Muscle layer of colon (tissue), 2 donors: ENCODE measurements at regions not wholly inside any gene's neighbourhood (a gene's known extent, or its start where the extent isn't known, plus 50 kb on each side); places are given as distances from the start of the nearest gene placed in this dataset.

Experiments
- H3K27ac ChIP-seq: one replicate; pipeline ENCODE4 v1.7.0; 2013; ENCODE audit warnings: low read depth, mild to moderate bottlenecking, low read length, moderate library complexity
- H3K27me3 ChIP-seq, 2 donors: one replicate each; pipeline ENCODE4 v1.7.0; 2013; ENCODE audit warnings: low read length in 2 of 2, mild to moderate bottlenecking in 2 of 2; ENCODE audit not compliant: insufficient read depth in 2 of 2, control insufficient read depth in 1 of 2
- H3K36me3 ChIP-seq: one replicate; pipeline ENCODE4 v1.7.0; 2013; ENCODE audit warnings: mild to moderate bottlenecking, low read length; ENCODE audit not compliant: insufficient read depth
- H3K4me1 ChIP-seq: one replicate; pipeline ENCODE4 v1.7.0; 2013; ENCODE audit warnings: mild to moderate bottlenecking, low read length; ENCODE audit not compliant: insufficient read depth
- H3K4me3 ChIP-seq, 2 donors: one replicate each; pipeline ENCODE4 v1.7.0; 2013; ENCODE audit warnings: low read length in 2 of 2, low read depth in 1 of 2, mild to moderate bottlenecking in 1 of 2, moderate library complexity in 1 of 2
- H3K9ac ChIP-seq: one replicate; pipeline ENCODE4 v1.7.0; 2013; ENCODE audit warnings: low read length
- H3K9me3 ChIP-seq: one replicate; pipeline ENCODE4 v1.7.0; 2013; ENCODE audit warnings: mild to moderate bottlenecking, low read length
- donor health status: abdominal sarcoma.
- donor health status: Adenocarcinoma of cecum.

DNA sequence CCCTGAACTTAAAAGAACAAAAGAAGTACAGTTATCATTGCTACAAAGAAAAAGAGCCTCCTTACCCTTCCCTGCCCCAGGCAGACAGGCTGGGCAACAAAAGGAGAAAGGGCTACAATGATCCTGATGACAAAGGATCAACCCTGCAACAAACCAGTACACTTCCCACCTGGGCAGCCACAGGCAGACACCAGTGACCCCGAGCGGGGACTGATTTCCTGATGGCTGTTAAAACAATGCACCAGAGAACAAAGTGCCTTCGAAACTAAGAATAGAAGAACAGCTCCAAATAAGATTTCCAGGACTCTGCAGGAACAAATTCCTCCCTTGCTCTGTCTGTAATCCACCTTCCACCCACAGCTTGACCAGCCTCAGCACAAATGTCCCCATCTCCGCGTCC is 106.3 kb upstream of the ARHGEF3 start:
- Histone ChIP-seq H3K36me3 (no peaks in the 10 kb centered on the region), H3K27ac (no peak overlapping the region), H3K9me3 (no peaks in the 10 kb centered on the region), H3K4me1 (peaks cover 13% of the 10 kb centered on the region), H3K9ac (no peak overlapping the region), H3K27me3 (no peaks in the 10 kb centered on the region), H3K4me3 (no peak overlapping the region)

DNA sequence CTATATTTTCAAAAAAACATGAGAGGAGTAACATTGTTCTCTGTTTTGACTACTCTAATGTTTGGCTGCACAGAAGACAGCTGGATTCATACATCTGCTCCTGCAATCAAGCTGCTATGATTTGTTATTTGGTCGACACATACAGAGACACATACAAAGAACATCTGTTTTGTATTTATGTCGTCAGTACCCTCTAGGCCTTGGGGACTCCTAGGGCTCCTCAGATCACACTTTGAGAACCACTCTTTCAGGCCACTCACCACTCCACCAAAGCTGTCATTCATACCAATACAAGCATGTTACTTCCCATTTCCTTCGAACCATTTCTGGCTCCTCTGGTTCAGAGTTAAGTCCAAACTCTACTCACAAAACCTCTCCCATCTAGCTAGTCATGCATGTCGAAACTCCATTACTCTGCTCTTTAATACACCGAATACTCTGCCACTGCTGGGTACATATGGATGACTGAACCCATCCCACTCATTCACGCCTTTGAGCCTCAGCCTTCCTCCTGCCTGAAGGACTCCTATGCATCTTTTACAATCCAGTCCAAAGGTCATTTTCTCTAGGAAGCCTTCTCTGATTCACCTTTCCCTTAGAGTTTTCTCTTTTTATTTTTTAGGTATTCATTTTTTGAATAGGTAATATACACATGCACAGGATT is 102.9 kb upstream of the ARHGEF3 start:
- Histone ChIP-seq H3K27ac (no peak overlapping the region), H3K9me3 (no peaks in the 10 kb centered on the region), H3K27me3 (no peaks in the 10 kb centered on the region), H3K4me3 (no peak overlapping the region), H3K4me1 (peaks cover 16% of the 10 kb centered on the region), H3K36me3 (no peaks in the 10 kb centered on the region), H3K9ac (no peak overlapping the region)

- Histone ChIP-seq H3K27ac (no peak overlapping the region), H3K4me3 (no peak overlapping the region), H3K4me1 (peaks cover 16% of the 10 kb centered on the region), H3K27me3 (no peaks in the 10 kb centered on the region), H3K36me3 (no peaks in the 10 kb centered on the region), H3K9ac (no peak overlapping the region), H3K9me3 (no peaks in the 10 kb centered on the region)
These were observed 101.6 kb upstream of the ARHGEF3 start for GRCh38 chr3:56903231-56903782.

DNA sequence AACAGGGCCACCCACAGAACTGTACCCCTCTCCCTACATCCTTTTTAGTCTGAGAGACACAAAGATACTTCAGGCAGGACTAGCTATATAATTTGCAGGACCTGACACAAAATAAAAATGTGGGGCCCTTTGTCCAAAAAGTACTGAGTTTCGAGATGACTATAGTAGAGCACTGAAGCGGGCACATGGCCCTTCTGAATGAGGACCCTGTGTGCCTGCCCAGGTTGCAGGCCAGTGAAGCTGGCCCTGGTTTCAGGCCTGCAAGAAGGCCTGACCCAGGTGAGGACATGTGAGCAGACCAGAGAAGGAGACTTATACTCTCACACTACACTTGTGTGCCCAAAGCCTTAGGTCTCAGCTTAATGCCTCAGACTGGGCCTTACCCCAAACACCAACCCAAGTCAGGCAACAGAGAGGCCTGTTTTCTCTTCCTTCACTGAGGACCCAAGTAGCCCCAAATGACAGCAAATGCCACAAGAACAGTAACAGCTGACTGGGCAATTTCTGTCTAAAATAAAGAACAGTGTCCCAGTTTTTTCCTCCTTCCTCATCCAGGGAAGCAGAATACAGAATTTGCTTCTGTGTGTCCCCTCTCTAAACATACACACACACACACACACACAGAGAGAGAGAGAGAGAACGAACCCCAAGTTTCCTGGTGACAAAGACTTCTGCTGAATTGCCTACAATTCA is 100.9 kb upstream of the ARHGEF3 start:
- Histone ChIP-seq H3K27ac (no peak overlapping the region), H3K9me3 (no peaks in the 10 kb centered on the region), H3K4me1 (peaks cover 16% of the 10 kb centered on the region), H3K27me3 (no peaks in the 10 kb centered on the region), H3K9ac (no peak overlapping the region), H3K36me3 (no peaks in the 10 kb centered on the region), H3K4me3 (no peak overlapping the region)

DNA sequence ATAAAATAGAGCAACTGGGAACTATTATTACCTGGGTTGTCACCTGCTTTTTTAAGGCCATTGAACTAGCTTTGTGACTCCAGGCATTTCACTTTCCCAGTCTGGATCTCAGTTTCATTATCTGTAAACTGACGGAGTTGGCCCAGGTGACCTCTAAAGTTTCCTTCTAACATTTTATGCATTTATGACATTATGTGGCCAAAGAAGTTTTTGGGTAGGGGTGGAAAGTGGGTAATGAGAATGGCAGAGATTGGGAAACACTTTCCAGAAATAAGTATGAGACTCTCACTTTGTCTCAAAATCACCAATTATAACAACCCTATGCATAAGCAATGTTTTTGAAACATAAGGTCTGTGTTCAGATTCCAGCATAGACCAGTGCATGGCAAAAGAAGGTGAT is 99.1 kb upstream of the ARHGEF3 start:
- Histone ChIP-seq H3K4me3 (no peak overlapping the region), H3K27ac (no peak overlapping the region)

DNA sequence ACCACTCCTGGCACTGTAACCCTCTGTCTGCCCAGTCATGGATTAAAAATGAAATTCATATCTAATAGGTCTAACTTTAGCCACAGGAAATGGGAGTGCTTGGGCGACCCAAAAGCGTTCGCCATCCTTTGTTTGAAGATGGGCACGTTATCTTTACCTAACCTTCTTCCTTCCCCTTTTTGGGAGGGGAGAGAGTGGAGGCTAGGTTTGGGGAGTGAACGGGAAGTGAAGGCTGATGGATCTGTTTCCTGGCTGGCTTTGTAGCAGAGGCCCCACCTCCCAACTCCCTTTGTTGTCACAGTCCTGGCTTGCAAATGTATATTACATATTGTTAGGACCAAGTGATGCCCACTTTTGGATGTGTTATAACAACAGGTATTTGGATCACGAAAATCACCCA is 98.1 kb upstream of the ARHGEF3 start:
- H3K27me3 ChIP-seq, result no peaks in the 10 kb centered on the region
- no peaks in the 10 kb centered on the region for H3K9me3 ChIP-seq
- no peak overlapping the region for H3K27ac ChIP-seq
- peaks cover 6% of the 10 kb centered on the region for H3K4me1 ChIP-seq
- no peaks in the 10 kb centered on the region for H3K36me3 ChIP-seq
- no peak overlapping the region for H3K4me3 ChIP-seq
- no peak overlapping the region for H3K9ac ChIP-seq

More for the DNA sequence above, 99.1 kb upstream of the ARHGEF3 start:
- H3K9ac ChIP-seq, result no peak overlapping the region
- H3K36me3 ChIP-seq, result no peaks in the 10 kb centered on the region
- H3K27me3 ChIP-seq, result no peaks in the 10 kb centered on the region
- H3K9me3 ChIP-seq, result no peaks in the 10 kb centered on the region
- peaks cover 16% of the 10 kb centered on the region for H3K4me1 ChIP-seq

DNA sequence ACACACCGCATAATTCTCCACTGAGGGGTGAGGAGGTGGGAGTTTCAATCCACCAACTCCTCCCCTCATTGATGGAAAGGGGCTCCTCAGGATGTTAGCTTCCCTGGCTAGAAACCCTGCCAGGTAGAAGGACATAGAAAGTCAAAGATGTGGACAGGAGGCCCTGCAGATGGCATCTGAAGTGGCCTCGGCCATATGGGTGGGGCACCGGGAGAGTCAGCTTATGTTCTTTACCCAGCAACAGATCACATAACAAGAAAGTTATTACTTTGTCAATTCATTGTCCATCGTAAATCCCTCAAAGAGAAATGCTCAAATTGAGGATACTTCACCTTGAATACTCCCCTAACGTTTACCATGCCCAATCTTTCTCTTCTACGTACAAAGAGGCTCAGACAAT is 97.3 kb upstream of the ARHGEF3 start:
- H3K9me3 ChIP-seq, result no peaks in the 10 kb centered on the region
- H3K4me1 ChIP-seq, result peaks cover 3% of the 10 kb centered on the region
- no peak overlapping the region for H3K4me3 ChIP-seq
- H3K36me3 ChIP-seq, result no peaks in the 10 kb centered on the region
- H3K27me3 ChIP-seq, result no peaks in the 10 kb centered on the region
- no peak overlapping the region for H3K27ac ChIP-seq
- no peak overlapping the region for H3K9ac ChIP-seq

- H3K9ac ChIP-seq, result no peak overlapping the region
- H3K36me3 ChIP-seq, result no peaks in the 10 kb centered on the region
- no peak overlapping the region for H3K27ac ChIP-seq
- H3K4me1 ChIP-seq, result no peaks in the 10 kb centered on the region
- H3K9me3 ChIP-seq, result no peaks in the 10 kb centered on the region
- H3K27me3 ChIP-seq, result no peaks in the 10 kb centered on the region
- no peak overlapping the region for H3K4me3 ChIP-seq
These were observed 94.6 kb upstream of the ARHGEF3 start for GRCh38 chr3:56896357-56896756.

GRCh38 chr3:56894881-56895431 is 93.2 kb upstream of the ARHGEF3 start:
- H3K4me3 ChIP-seq, result no peak overlapping the region
- no peak overlapping the region for H3K27ac ChIP-seq
- H3K9me3 ChIP-seq, result no peaks in the 10 kb centered on the region
- H3K9ac ChIP-seq, result no peak overlapping the region
- no peaks in the 10 kb centered on the region for H3K4me1 ChIP-seq
- no peaks in the 10 kb centered on the region for H3K27me3 ChIP-seq
- no peaks in the 10 kb centered on the region for H3K36me3 ChIP-seq

- H3K4me3 ChIP-seq, result no peak overlapping the region
- H3K27ac ChIP-seq, result no peak overlapping the region
- peaks cover 12% of the 10 kb centered on the region for H3K4me1 ChIP-seq
- H3K9me3 ChIP-seq, result no peaks in the 10 kb centered on the region
- H3K9ac ChIP-seq, result no peak overlapping the region
- no peaks in the 10 kb centered on the region for H3K36me3 ChIP-seq
- H3K27me3 ChIP-seq, result no peaks in the 10 kb centered on the region
These were observed 88.8 kb upstream of the ARHGEF3 start for GRCh38 chr3:56890448-56891091.

- Histone ChIP-seq H3K9ac (no peak overlapping the region), H3K4me1 (peaks cover 12% of the 10 kb centered on the region), H3K36me3 (no peaks in the 10 kb centered on the region), H3K27me3 (no peaks in the 10 kb centered on the region), H3K4me3 (no peak overlapping the region), H3K27ac (no peak overlapping the region), H3K9me3 (no peaks in the 10 kb centered on the region)
These were observed 87.4 kb upstream of the ARHGEF3 start for GRCh38 chr3:56889131-56889530.
